SK-N-MC (cell line): ENCODE measurements at regions not wholly inside any gene's neighbourhood (a gene's known extent, or its start where the extent isn't known, plus 50 kb on each side); places are given as distances from the start of the nearest gene placed in this dataset.

Experiments
- EZH2 ChIP-seq: fragments of 200-600 bp; sonication (generic); IDR thresholded peaks from one replicate; pipeline ENCODE4 v1.6.1; 2017; ENCODE audit warnings: antibody characterized with exemption
- FOXP2 ChIP-seq: optimal IDR thresholded peaks from 2 replicates; pipeline ENCODE3; 2011; ENCODE audit warnings: mild to moderate bottlenecking, moderate library complexity; ENCODE audit not compliant: insufficient read depth; ENCODE audit errors: extremely low read length, control extremely low read depth
- POLR2AphosphoS5 ChIP-seq: IDR thresholded peaks from 2 replicates; pipeline ENCODE4 v1.6.1; 2012; ENCODE audit warnings: mild to moderate bottlenecking, low read depth, low read length, borderline replicate concordance

GRCh38 chr6:28808383-28808782, 115.4 kb downstream of the TRIM27 start:
- TF ChIP-seq EZH2, result no peak
- no peak for TF ChIP-seq POLR2AphosphoS5
- no peak for TF ChIP-seq FOXP2
